ENCODE measurements at regions not wholly inside any gene's neighbourhood (a gene's known extent, or its start where the extent isn't known, plus 50 kb on each side); places are given as distances from the start of the nearest gene placed in this dataset.

- FAIRE-seq (no peak), ATAC-seq (no peak), DNase-seq (ENCODE audit: low read depth in 1 of 2, low spot score in 1 of 2) (no peak)
- Histone ChIP-seq H3K9me3 (no peaks in the 10 kb centered on the region), H3K4me1 (no peaks in the 10 kb centered on the region), H3K4me3 (no peak overlapping the region), H3K27ac (no peak overlapping the region), H3K4me2 (no peak overlapping the region)
- TF ChIP-seq SMC3 (IDR thresholded peaks at IDR 0.05) (no peak), RCOR1 (IDR thresholded peaks at IDR 0.05; ENCODE audit: low read depth, low read length) (no peak), HOXB13 (CRISPR knock-in tag; IDR thresholded peaks at IDR 0.05; ENCODE audit: low read depth) (no peak), MAFK (IDR thresholded peaks at IDR 0.05; ENCODE audit: partially characterized antibody) (no peak), CHD2 (IDR thresholded peaks at IDR 0.05; ENCODE audit: low read length, partially characterized antibody) (no peak)
- POLR2A ChIA-PET: no interaction called here
- 0% methylated on average over 2 of the region's 2 CpGs for WGBS (ENCODE audit: missing lambda C conversion rate)
- CTCF ChIA-PET: no interaction called here
Measured at GRCh38 chr6:91288741-91289140, 701.9 kb upstream of the MAP3K7 start.

- ATAC-seq: no peak
- Histone ChIP-seq H3K4me3 (no peak overlapping the region), H3K4me2 (no peak overlapping the region), H3K27ac (no peak overlapping the region), H3K4me1 (no peaks in the 10 kb centered on the region), H3K9me3 (no peaks in the 10 kb centered on the region)
- no peak for DNase-seq (ENCODE audit: low read depth in 1 of 2, low spot score in 1 of 2)
- POLR2A ChIA-PET: no interaction called here
- FAIRE-seq: no peak
- TF ChIP-seq CBX8 (IDR thresholded peaks at IDR 0.05): no peak
- TF ChIP-seq CTCF (IDR thresholded peaks at IDR 0.05): no peak
- no peak for TF ChIP-seq ZC3H11A (IDR thresholded peaks at IDR 0.05)
- no peak for TF ChIP-seq HDAC2 (IDR thresholded peaks at IDR 0.05)
- no peak for TF ChIP-seq CBX2 (IDR thresholded peaks at IDR 0.05; ENCODE audit: borderline replicate concordance, low read depth)
- TF ChIP-seq ZNF302 (CRISPR knock-in tag; IDR thresholded peaks at IDR 0.05): no peak
- TF ChIP-seq RNF2 (IDR thresholded peaks at IDR 0.05; ENCODE audit: borderline replicate concordance, low read depth): no peak
- no peak for TF ChIP-seq RAD21 (conservative IDR thresholded peaks at IDR 0.05 in 1 of 2, IDR thresholded peaks at IDR 0.05 in 1 of 2)
- TF ChIP-seq ELK1 (IDR thresholded peaks at IDR 0.05; ENCODE audit: low read depth, low read length): no peak
- no peak for TF ChIP-seq NFE2L2 (conservative IDR thresholded peaks at IDR 0.05; ENCODE audit: low read length)
- no peak for TF ChIP-seq FOXS1 (CRISPR knock-in tag; IDR thresholded peaks at IDR 0.05)
- CTCF ChIA-PET: no interaction called here
Measured at GRCh38 chr6:91281901-91282300, 695.0 kb upstream of the MAP3K7 start.

- TF ChIP-seq SREBF2 (IDR thresholded peaks at IDR 0.05) (no peak), HOXB13 (CRISPR knock-in tag; IDR thresholded peaks at IDR 0.05; ENCODE audit: low read depth) (no peak), EP300 (IDR thresholded peaks at IDR 0.05) (no peak), E2F6 (IDR thresholded peaks at IDR 0.05; ENCODE audit: borderline replicate concordance, low read depth) (no peak), MAFK (IDR thresholded peaks at IDR 0.05; ENCODE audit: partially characterized antibody) (no peak), BHLHE40 (IDR thresholded peaks at IDR 0.05; ENCODE audit: low read depth, low read length) (no peak), CTCF (IDR thresholded peaks at IDR 0.05) (no peak), KDM1A (IDR thresholded peaks at IDR 0.05; ENCODE audit: low read depth) (no peak), TP53 (CRISPR knock-in tag; IDR thresholded peaks at IDR 0.05) (no peak), ATOH8 (CRISPR knock-in tag; IDR thresholded peaks at IDR 0.05; ENCODE audit: low read depth) (no peak), ZC3H11A (IDR thresholded peaks at IDR 0.05) (no peak), TFCP2L1 (CRISPR knock-in tag; IDR thresholded peaks at IDR 0.05) (no peak), FOXS1 (CRISPR knock-in tag; IDR thresholded peaks at IDR 0.05) (no peak), RNF2 (IDR thresholded peaks at IDR 0.05; ENCODE audit: borderline replicate concordance, low read depth) (no peak), HEYL (CRISPR knock-in tag; IDR thresholded peaks at IDR 0.05) (no peak), KDM5A (IDR thresholded peaks at IDR 0.05) (no peak), CHD4 (IDR thresholded peaks at IDR 0.05; ENCODE audit: borderline replicate concordance) (no peak)
- Histone ChIP-seq H3K27ac (no peak overlapping the region), H3K4me1 (no peaks in the 10 kb centered on the region), H3K9me3 (no peaks in the 10 kb centered on the region), H3K4me3 (no peak overlapping the region), H3K4me2 (no peak overlapping the region)
- ChIA-PET CTCF (no interaction called here), POLR2A (no interaction called here)
- ATAC-seq (no peak), FAIRE-seq (no peak), DNase-seq (ENCODE audit: low read depth in 1 of 2, low spot score in 1 of 2) (no peak)
- WGBS (ENCODE audit: missing lambda C conversion rate): 9% methylated on average over 3 of the region's 3 CpGs
Measured at GRCh38 chr6:91280494-91280830, 693.6 kb upstream of the MAP3K7 start.
